ENCODE measurements at regions not wholly inside any gene's neighbourhood (a gene's known extent, or its start where the extent isn't known, plus 50 kb on each side); places are given as distances from the start of the nearest gene placed in this dataset.

GRCh38 chr11:45725776-45726492, 60.5 kb upstream of the CHST1 start:
- no peak overlapping the region for H3K4me3 ChIP-seq (ENCODE audit: low read length)
- Mint-ChIP-seq H3K27ac (no peak overlapping the region), H3K9me3 (no peaks in the 10 kb centered on the region), H3K36me3 (ENCODE audit: low read depth) (no peaks in the 10 kb centered on the region), H3K27me3 (peaks cover 31% of the 10 kb centered on the region), H3K4me1 (ENCODE audit: low read depth) (no peaks in the 10 kb centered on the region), H3K4me3 (no peak overlapping the region)
- TF ChIP-seq CTCF (IDR thresholded peaks at IDR 0.05), result no peak
- H3K27ac ChIP-seq (ENCODE audit: low read depth in 1 of 2, low read length in 2 of 2), result no peak overlapping the region
- ChIA-PET POLR2A (no interaction called here), CTCF (no interaction called here)
- DNase-seq, result no peak
- H3K27me3 ChIP-seq (ENCODE audit: control insufficient read depth in 1 of 2, insufficient read depth in 2 of 2, low read length in 2 of 2), result peaks cover 0 to 4% of the 10 kb centered on the region in 2 experiments
- intact Hi-C loops (cut with DNase I, micrococcal nuclease), result no loop called here
- no peaks in the 10 kb centered on the region for H3K36me3 ChIP-seq (ENCODE audit: insufficient read depth, low read length)
- H3K9me3 ChIP-seq (ENCODE audit: control insufficient read depth in 1 of 2, insufficient read depth in 1 of 2, low read length in 2 of 2), result no peaks in the 10 kb centered on the region
- ATAC-seq (ENCODE audit: poor library complexity), result no peak
- no peaks in the 10 kb centered on the region for H3K4me1 ChIP-seq (ENCODE audit: insufficient read depth, low read length)

- ATAC-seq (ENCODE audit: poor library complexity), result no peak
- intact Hi-C loops (cut with DNase I, micrococcal nuclease), result no loop called here
- Mint-ChIP-seq H3K4me1 (ENCODE audit: low read depth) (no peaks in the 10 kb centered on the region), H3K4me3 (no peak overlapping the region), H3K36me3 (ENCODE audit: low read depth) (no peaks in the 10 kb centered on the region), H3K9me3 (no peaks in the 10 kb centered on the region), H3K27me3 (peaks cover 31% of the 10 kb centered on the region), H3K27ac (no peak overlapping the region)
- Histone ChIP-seq H3K9me3 (ENCODE audit: control insufficient read depth in 1 of 2, insufficient read depth in 1 of 2, low read length in 2 of 2) (no peaks in the 10 kb centered on the region), H3K27me3 (ENCODE audit: control insufficient read depth in 1 of 2, insufficient read depth in 2 of 2, low read length in 2 of 2) (peaks cover 0 to 4% of the 10 kb centered on the region in 2 experiments), H3K4me3 (ENCODE audit: low read length) (no peak overlapping the region), H3K4me1 (ENCODE audit: insufficient read depth, low read length) (no peaks in the 10 kb centered on the region), H3K36me3 (ENCODE audit: insufficient read depth, low read length) (no peaks in the 10 kb centered on the region), H3K27ac (ENCODE audit: low read depth in 1 of 2, low read length in 2 of 2) (no peak overlapping the region)
- CTCF ChIA-PET, result no interaction called here
- POLR2A ChIA-PET, result no interaction called here
- no peak for DNase-seq
- no peak for TF ChIP-seq CTCF (IDR thresholded peaks at IDR 0.05)
These were observed 59.7 kb upstream of the CHST1 start for GRCh38 chr11:45725121-45725520.

GRCh38 chr11:45724153-45724552, 58.7 kb upstream of the CHST1 start:
- no peak for ATAC-seq (ENCODE audit: poor library complexity)
- intact Hi-C loops (cut with DNase I, micrococcal nuclease), result no loop called here
- no peak for TF ChIP-seq CTCF (IDR thresholded peaks at IDR 0.05)
- peaks cover 0 to 7% of the 10 kb centered on the region in 2 experiments for H3K27me3 ChIP-seq (ENCODE audit: control insufficient read depth in 1 of 2, insufficient read depth in 2 of 2, low read length in 2 of 2)
- H3K27me3 Mint-ChIP-seq, result peaks cover 31% of the 10 kb centered on the region
- H3K9me3 ChIP-seq (ENCODE audit: control insufficient read depth in 1 of 2, insufficient read depth in 1 of 2, low read length in 2 of 2), result no peaks in the 10 kb centered on the region
- H3K36me3 Mint-ChIP-seq (ENCODE audit: low read depth), result no peaks in the 10 kb centered on the region
- no peak for DNase-seq
- H3K4me3 ChIP-seq (ENCODE audit: low read length), result no peak overlapping the region
- no peak overlapping the region for H3K27ac ChIP-seq (ENCODE audit: low read depth in 1 of 2, low read length in 2 of 2)
- H3K4me1 Mint-ChIP-seq (ENCODE audit: low read depth), result no peaks in the 10 kb centered on the region
- no peak overlapping the region for H3K4me3 Mint-ChIP-seq
- no peaks in the 10 kb centered on the region for H3K36me3 ChIP-seq (ENCODE audit: insufficient read depth, low read length)
- H3K4me1 ChIP-seq (ENCODE audit: insufficient read depth, low read length), result no peaks in the 10 kb centered on the region
- no peak overlapping the region for H3K27ac Mint-ChIP-seq
- ChIA-PET CTCF (no interaction called here), POLR2A (no interaction called here)
- H3K9me3 Mint-ChIP-seq, result no peaks in the 10 kb centered on the region

Data from CD4-positive, alpha-beta T cell (primary cell).